ENCODE measurements at regions not wholly inside any gene's neighbourhood (a gene's known extent, or its start where the extent isn't known, plus 50 kb on each side); places are given as distances from the start of the nearest gene placed in this dataset.

DNA sequence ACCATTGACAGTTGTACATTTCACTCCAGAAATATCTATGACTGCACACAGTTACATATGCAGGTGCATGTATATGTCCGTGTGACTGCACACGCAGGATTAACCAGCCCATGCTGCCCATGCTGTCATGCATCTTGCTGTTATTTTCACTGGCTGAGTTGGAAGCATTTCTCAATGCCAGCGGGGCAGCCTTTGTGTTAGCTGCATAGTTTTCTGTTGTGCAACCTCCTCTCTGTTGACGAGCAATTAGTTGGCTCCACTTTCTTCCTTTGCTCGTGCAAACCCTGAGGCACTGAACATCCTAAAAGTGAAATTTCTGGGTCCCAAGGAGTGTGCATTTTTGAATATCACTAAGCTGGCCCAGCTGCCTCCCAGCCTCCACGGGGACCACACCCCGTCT lies 133.4 kb upstream of the GLI2 start:
- H3K4me2 ChIP-seq (ENCODE audit: low read length): no peak overlapping the region
- no peaks in the 10 kb centered on the region for H3K79me2 ChIP-seq (ENCODE audit: insufficient read depth, low read length)
- H3K9me3 Mint-ChIP-seq (ENCODE audit: unreplicated experiment): peaks cover 21% of the 10 kb centered on the region
- no peaks in the 10 kb centered on the region for H3K9me3 ChIP-seq (ENCODE audit: insufficient read depth, low read depth, low read length)
- H2AFZ ChIP-seq (ENCODE audit: low read depth, low read length): no peak overlapping the region
- H3K4me3 Mint-ChIP-seq (ENCODE audit: unreplicated experiment): no peak overlapping the region
- DNase-seq (ENCODE audit: low read depth) (no peak), FAIRE-seq (no peak)
- no peak overlapping the region for H3K27ac ChIP-seq (ENCODE audit: low read depth, low read length)
- H3K36me3 ChIP-seq (ENCODE audit: insufficient read depth, low read length): no peaks in the 10 kb centered on the region
- no peaks in the 10 kb centered on the region for H4K20me1 ChIP-seq (ENCODE audit: insufficient read depth, low read length)
- TF ChIP-seq EZH2 (IDR thresholded peaks at IDR 0.05; ENCODE audit: insufficient read depth, low read length): no peak
- no peak for TF ChIP-seq CTCF (IDR thresholded peaks at IDR 0.05; ENCODE audit: insufficient read depth, low read depth, low read length)
- H3K27me3 Mint-ChIP-seq (ENCODE audit: low read depth, unreplicated experiment): peaks cover 44% of the 10 kb centered on the region
- no peak overlapping the region for H3K4me3 ChIP-seq (ENCODE audit: insufficient read depth, low read depth, low read length)
- H3K4me1 ChIP-seq (ENCODE audit: insufficient read depth, low read length): no peaks in the 10 kb centered on the region
- H3K36me3 Mint-ChIP-seq (ENCODE audit: low read depth, unreplicated experiment): no peaks in the 10 kb centered on the region
- no peak overlapping the region for H3K27ac Mint-ChIP-seq (ENCODE audit: unreplicated experiment)
- H3K9ac ChIP-seq (ENCODE audit: low read length): no peak overlapping the region
- H3K27me3 ChIP-seq (ENCODE audit: insufficient read depth, low read length): no peaks in the 10 kb centered on the region
- peaks cover 7% of the 10 kb centered on the region for H3K4me1 Mint-ChIP-seq (ENCODE audit: low read depth, unreplicated experiment)

DNA sequence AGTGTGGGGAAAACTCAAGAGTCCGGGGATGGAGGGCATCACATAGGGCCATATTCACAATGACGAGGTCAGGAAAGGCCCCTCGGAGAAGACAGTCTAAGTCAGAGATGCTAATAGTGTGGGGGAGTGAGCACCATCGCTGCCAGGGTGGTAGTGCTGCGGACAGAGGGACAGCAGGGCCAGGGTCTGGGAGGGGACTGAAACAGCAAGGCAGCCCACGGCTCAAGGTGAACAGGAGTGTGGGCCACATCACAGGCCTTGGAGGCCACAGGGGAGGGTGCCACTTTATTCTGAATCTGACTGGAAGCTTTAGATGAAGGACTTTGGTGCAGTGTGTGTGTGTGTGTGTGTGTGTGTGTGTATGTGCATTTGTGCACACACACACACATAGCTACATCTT lies 130.9 kb upstream of the GLI2 start:
- FAIRE-seq (no peak), DNase-seq (ENCODE audit: low read depth) (no peak)
- Mint-ChIP-seq H3K27me3 (ENCODE audit: low read depth, unreplicated experiment) (peaks cover 56% of the 10 kb centered on the region), H3K4me1 (ENCODE audit: low read depth, unreplicated experiment) (peaks cover 7% of the 10 kb centered on the region), H3K4me3 (ENCODE audit: unreplicated experiment) (no peak overlapping the region), H3K27ac (ENCODE audit: unreplicated experiment) (no peak overlapping the region), H3K9me3 (ENCODE audit: unreplicated experiment) (peaks cover 7% of the 10 kb centered on the region), H3K36me3 (ENCODE audit: low read depth, unreplicated experiment) (no peaks in the 10 kb centered on the region)
- Histone ChIP-seq H3K27ac (ENCODE audit: low read depth, low read length) (no peak overlapping the region), H2AFZ (ENCODE audit: low read depth, low read length) (no peak overlapping the region), H3K4me1 (ENCODE audit: insufficient read depth, low read length) (no peaks in the 10 kb centered on the region), H3K9ac (ENCODE audit: low read length) (no peak overlapping the region), H3K9me3 (ENCODE audit: insufficient read depth, low read depth, low read length) (no peaks in the 10 kb centered on the region), H3K4me2 (ENCODE audit: low read length) (no peak overlapping the region), H4K20me1 (ENCODE audit: insufficient read depth, low read length) (no peaks in the 10 kb centered on the region), H3K27me3 (ENCODE audit: insufficient read depth, low read length) (no peaks in the 10 kb centered on the region), H3K79me2 (ENCODE audit: insufficient read depth, low read length) (no peaks in the 10 kb centered on the region), H3K36me3 (ENCODE audit: insufficient read depth, low read length) (no peaks in the 10 kb centered on the region), H3K4me3 (ENCODE audit: insufficient read depth, low read depth, low read length) (no peak overlapping the region)
- TF ChIP-seq EZH2 (IDR thresholded peaks at IDR 0.05; ENCODE audit: insufficient read depth, low read length) (no peak), CTCF (IDR thresholded peaks at IDR 0.05; ENCODE audit: insufficient read depth, low read depth, low read length) (no peak)

DNA sequence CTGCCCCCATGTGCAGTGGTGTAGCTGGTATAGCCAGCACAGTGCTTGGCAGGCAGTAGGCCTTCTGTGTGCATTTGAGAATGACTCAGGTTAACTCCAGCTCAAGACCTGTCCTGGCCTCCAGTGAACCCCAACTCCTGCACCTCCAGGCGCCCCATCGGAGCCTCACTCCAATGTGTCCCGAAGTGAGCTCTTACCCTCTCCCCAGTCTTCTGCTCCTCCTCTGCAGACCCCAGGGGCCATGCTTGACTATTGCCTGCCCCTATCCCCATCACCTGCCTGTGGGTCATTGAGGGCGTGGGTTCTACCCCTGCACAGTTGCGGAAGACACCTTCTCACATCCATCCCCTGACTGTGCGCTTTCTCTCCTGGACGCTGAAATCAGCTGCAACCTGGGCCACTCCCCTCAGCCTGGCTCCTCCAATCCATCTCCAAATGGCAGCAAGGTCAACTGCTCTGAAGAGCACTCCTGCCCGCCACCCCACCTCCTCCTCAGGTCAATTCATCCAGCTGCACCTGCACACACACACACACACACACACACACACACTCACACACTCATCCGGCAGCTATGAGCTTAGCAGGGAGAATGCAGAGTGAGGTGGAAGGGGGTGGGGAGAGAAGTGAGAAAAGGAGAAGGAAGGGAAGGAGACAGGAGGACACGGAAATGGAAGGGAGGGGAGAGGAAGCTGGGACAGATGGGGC lies 130.3 kb upstream of the GLI2 start:
- Mint-ChIP-seq H3K27ac (ENCODE audit: unreplicated experiment) (no peak overlapping the region), H3K4me3 (ENCODE audit: unreplicated experiment) (no peak overlapping the region), H3K36me3 (ENCODE audit: low read depth, unreplicated experiment) (no peaks in the 10 kb centered on the region), H3K4me1 (ENCODE audit: low read depth, unreplicated experiment) (peaks cover 7% of the 10 kb centered on the region), H3K9me3 (ENCODE audit: unreplicated experiment) (peaks cover 2% of the 10 kb centered on the region), H3K27me3 (ENCODE audit: low read depth, unreplicated experiment) (peaks cover 53% of the 10 kb centered on the region)
- H3K36me3 ChIP-seq (ENCODE audit: insufficient read depth, low read length): no peaks in the 10 kb centered on the region
- no peaks in the 10 kb centered on the region for H3K27me3 ChIP-seq (ENCODE audit: insufficient read depth, low read length)
- H3K4me3 ChIP-seq (ENCODE audit: insufficient read depth, low read depth, low read length): no peak overlapping the region
- FAIRE-seq (no peak), DNase-seq (ENCODE audit: low read depth) (peak; percentile 20)
- H3K79me2 ChIP-seq (ENCODE audit: insufficient read depth, low read length): no peaks in the 10 kb centered on the region
- H3K9me3 ChIP-seq (ENCODE audit: insufficient read depth, low read depth, low read length): no peaks in the 10 kb centered on the region
- peaks cover 2% of the 10 kb centered on the region for H3K4me1 ChIP-seq (ENCODE audit: insufficient read depth, low read length)
- H3K9ac ChIP-seq (ENCODE audit: low read length): no peak overlapping the region
- H4K20me1 ChIP-seq (ENCODE audit: insufficient read depth, low read length): no peaks in the 10 kb centered on the region
- no peak overlapping the region for H2AFZ ChIP-seq (ENCODE audit: low read depth, low read length)
- no peak overlapping the region for H3K4me2 ChIP-seq (ENCODE audit: low read length)
- TF ChIP-seq EZH2 (IDR thresholded peaks at IDR 0.05; ENCODE audit: insufficient read depth, low read length) (no peak), CTCF (IDR thresholded peaks at IDR 0.05; ENCODE audit: insufficient read depth, low read depth, low read length) (no peak)
- H3K27ac ChIP-seq (ENCODE audit: low read depth, low read length): no peak overlapping the region

Data from astrocyte (in vitro differentiated cells and primary cell).